Upper lobe of left lung (tissue), 6 donors: ENCODE measurements at regions not wholly inside any gene's neighbourhood (a gene's known extent, or its start where the extent isn't known, plus 50 kb on each side); places are given as distances from the start of the nearest gene placed in this dataset.

Source experiments
- ATAC-seq, 2 donors: fragments of 200-7000 bp; cut with Tn5 transposase; one replicate each; pipeline ENCODE4 v1.9.1; 2022; ENCODE audit warnings: mild to moderate bottlenecking in 2 of 2, moderate library complexity in 2 of 2; ENCODE audit not compliant: low FRiP score in 2 of 2
- DNase-seq, 2 donors: peaks; one replicate each; pipeline ENCODE4 v3.0.0-alpha.2; 2019 to 2020
- H3K27ac ChIP-seq, 4 donors: fragments of 200-600 bp; sonication (generic); one replicate each; pipeline ENCODE4 v1.5.1; 2016 to 2019
- H3K27me3 ChIP-seq, 4 donors: fragments of 200-600 bp; sonication (generic); one replicate each; pipeline ENCODE4 v1.5.1; 2017 to 2019
- H3K36me3 ChIP-seq, 4 donors: fragments of 200-600 bp; sonication (generic); one replicate each; pipeline ENCODE4 v1.5.1; 2016 to 2019
- H3K4me1 ChIP-seq, 4 donors: fragments of 200-600 bp; sonication (generic); one replicate each; pipeline ENCODE4 v1.5.1; 2018 to 2019
- H3K4me3 ChIP-seq, 4 donors: fragments of 200-600 bp; sonication (generic); one replicate each; pipeline ENCODE4 v1.5.1; 2017 to 2019; ENCODE audit warnings: mild to moderate bottlenecking in 2 of 4, moderate library complexity in 1 of 4
- H3K9me3 ChIP-seq, 4 donors: fragments of 200-600 bp; sonication (generic); one replicate each; pipeline ENCODE4 v1.5.1; 2018 to 2019
- EP300 ChIP-seq, 4 donors: sonication (generic); formaldehyde crosslinking; IDR thresholded peaks; one replicate each; pipeline ENCODE4 v1.5.1; 2017; ENCODE audit warnings: antibody characterized with exemption in 4 of 4, control low read depth in 2 of 4
- POLR2A ChIP-seq, 4 donors: fragments of 450-650 bp; IDR thresholded peaks; one replicate each; pipeline ENCODE4 v1.5.1; 2016 to 2017; ENCODE audit warnings: antibody characterized with exemption in 4 of 4, mild to moderate bottlenecking in 2 of 4
- POLR2AphosphoS5 ChIP-seq, 2 donors: sonication (generic); formaldehyde crosslinking; IDR thresholded peaks; one replicate each; pipeline ENCODE4 v1.5.1; 2017; ENCODE audit warnings: antibody characterized with exemption in 2 of 2
- whole genome bisulfite sequencing, 2 donors: methylation state at CpG; one replicate each; pipeline ENCODE4 v1.1.5; 2017 to 2018; 5-methylcytosine and 5-hydroxymethylcytosine counted together
- TF ChIP-seq, protein P1 (sequence below), 6 experiments: fragments of 450-650 bp in 4 of 6; fragments of 200-600 bp in 2 of 6; sonication (generic) in 2 of 6; IDR thresholded peaks; one replicate each; pipeline ENCODE4 v1.5.1; 2016 to 2019; ENCODE audit warnings: antibody characterized with exemption in 6 of 6
- donor health status: DM: no; HTN: no; CAD: no; lungs with moderate emphysema.
- donor health status: DM: no; HTN: yes; CAD: no; lungs with severe emphysema.

DNA sequence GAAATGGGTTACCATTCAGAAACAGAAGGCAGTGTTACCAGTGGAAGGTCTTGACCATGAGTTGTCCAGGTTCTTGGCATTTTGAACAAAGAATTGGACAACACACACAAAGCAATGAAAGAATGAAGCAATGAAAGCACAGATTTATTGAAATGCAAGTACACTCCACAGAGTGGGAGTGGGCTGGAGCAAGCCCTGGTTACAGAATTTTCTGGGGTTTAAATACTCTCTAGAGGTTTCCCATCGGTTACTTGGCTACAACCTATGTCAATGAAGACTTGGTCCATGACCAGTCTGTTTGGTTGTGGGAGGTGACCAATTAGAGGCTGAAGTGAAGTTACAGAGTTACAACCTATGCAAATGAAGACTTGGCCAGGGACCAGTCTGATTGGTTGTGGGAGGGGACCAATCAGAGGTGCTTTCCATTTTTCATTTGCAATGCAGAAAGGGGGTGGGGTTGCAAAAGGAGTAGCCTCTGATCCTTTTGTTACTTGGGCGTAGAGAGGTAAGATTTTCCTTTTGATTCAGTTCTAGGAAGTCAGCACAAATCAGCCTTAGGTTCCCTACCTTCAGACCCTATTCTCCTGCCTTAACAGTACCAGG lies 71.7 kb upstream of the SPRY4 start:
- Histone ChIP-seq H3K4me3 (no peak overlapping the region), H3K27ac (no peak overlapping the region), H3K4me1 (no peaks in the 10 kb centered on the region), H3K27me3 (no peaks in the 10 kb centered on the region), H3K9me3 (peaks cover 0 to 13% (median 9%) of the 10 kb centered on the region in 4 donors), H3K36me3 (no peaks in the 10 kb centered on the region)
- WGBS, 2 donors, result 87 to 97% methylated on average over 2 of the region's 2 CpGs
- TF ChIP-seq EP300 (IDR thresholded peaks at IDR 0.05) (no peak), POLR2A (IDR thresholded peaks at IDR 0.05) (no peak), POLR2AphosphoS5 (IDR thresholded peaks at IDR 0.05) (no peak)
- TF ChIP-seq, protein P1, sequence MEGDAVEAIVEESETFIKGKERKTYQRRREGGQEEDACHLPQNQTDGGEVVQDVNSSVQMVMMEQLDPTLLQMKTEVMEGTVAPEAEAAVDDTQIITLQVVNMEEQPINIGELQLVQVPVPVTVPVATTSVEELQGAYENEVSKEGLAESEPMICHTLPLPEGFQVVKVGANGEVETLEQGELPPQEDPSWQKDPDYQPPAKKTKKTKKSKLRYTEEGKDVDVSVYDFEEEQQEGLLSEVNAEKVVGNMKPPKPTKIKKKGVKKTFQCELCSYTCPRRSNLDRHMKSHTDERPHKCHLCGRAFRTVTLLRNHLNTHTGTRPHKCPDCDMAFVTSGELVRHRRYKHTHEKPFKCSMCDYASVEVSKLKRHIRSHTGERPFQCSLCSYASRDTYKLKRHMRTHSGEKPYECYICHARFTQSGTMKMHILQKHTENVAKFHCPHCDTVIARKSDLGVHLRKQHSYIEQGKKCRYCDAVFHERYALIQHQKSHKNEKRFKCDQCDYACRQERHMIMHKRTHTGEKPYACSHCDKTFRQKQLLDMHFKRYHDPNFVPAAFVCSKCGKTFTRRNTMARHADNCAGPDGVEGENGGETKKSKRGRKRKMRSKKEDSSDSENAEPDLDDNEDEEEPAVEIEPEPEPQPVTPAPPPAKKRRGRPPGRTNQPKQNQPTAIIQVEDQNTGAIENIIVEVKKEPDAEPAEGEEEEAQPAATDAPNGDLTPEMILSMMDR (IDR thresholded peaks at IDR 0.05), result no peak
- DNase-seq, result no peak
- no peak for ATAC-seq

DNA sequence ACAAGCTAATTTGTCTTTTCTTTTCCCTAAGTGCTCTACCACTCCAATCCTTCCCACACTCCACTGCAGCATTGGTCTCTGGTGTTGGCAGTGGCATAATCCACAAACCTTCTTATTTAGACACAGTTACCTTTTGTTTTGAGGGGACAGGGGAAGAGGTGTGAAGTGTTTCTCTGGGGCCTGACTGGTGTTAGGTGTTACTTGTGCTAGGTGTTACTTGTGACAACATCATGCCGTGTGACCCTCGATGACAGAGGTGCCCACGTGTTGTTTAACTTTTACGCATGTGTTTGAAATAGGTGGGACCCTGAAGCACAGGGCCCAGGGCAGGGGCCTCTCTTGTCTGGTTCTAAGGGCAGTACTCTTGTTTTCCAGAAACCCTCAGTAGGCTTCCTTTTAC lies 70.5 kb upstream of the SPRY4 start:
- peaks cover 0 to 13% (median 9%) of the 10 kb centered on the region in 4 donors for H3K9me3 ChIP-seq
- peaks cover 3 to 10% (median 5%) of the 10 kb centered on the region in 4 donors for H3K4me1 ChIP-seq
- WGBS, 2 donors, result 86 to 87% methylated on average over 4 of the region's 4 CpGs
- DNase-seq (no peak), ATAC-seq (no peak)
- H3K27me3 ChIP-seq, result no peaks in the 10 kb centered on the region
- H3K27ac ChIP-seq, result no peak overlapping the region
- no peak overlapping the region for H3K4me3 ChIP-seq
- TF ChIP-seq, protein P1 (IDR thresholded peaks at IDR 0.05), result no peak
- TF ChIP-seq EP300 (IDR thresholded peaks at IDR 0.05), result no peak
- TF ChIP-seq POLR2A (IDR thresholded peaks at IDR 0.05), result no peak
- no peak for TF ChIP-seq POLR2AphosphoS5 (IDR thresholded peaks at IDR 0.05)
- H3K36me3 ChIP-seq, result no peaks in the 10 kb centered on the region

DNA sequence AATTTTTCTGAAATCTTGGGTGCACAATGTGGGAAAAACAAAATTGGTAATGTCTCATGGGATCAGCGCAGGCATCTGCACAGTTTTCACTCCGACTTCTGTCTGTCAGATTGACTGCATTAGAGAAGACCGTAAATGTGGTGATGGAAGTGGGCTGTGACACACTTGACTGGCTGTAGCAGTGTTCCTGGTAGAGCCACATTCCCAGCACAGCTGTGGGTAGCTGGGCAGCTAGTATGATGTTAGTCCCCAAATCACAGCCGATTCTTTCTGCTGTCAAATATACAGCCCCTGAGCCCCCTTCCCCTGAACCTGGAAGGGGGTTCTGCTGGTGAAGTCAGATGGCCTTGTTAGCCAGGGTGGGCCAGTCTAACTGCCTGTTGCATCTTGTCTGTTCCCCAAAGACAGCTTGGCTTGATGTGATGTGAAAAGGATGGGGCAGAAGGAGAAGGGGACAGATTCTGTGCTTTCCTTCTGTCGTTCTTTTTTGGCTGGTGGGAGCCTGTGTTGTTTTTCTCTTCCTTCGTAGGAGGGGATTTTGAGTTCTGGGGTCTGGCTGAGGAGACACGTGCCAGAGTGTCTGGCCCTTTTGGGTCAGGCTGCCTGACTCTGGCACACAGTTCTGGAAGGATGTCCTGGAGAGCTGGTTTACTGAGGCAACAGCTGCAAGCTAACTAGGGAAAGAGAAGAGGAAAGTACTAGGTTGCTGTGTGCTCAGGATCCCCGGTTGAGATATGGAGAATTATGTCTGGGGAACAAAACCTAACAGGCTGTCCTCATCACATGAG lies 66.4 kb upstream of the SPRY4 start:
- no peak for DNase-seq

DNA sequence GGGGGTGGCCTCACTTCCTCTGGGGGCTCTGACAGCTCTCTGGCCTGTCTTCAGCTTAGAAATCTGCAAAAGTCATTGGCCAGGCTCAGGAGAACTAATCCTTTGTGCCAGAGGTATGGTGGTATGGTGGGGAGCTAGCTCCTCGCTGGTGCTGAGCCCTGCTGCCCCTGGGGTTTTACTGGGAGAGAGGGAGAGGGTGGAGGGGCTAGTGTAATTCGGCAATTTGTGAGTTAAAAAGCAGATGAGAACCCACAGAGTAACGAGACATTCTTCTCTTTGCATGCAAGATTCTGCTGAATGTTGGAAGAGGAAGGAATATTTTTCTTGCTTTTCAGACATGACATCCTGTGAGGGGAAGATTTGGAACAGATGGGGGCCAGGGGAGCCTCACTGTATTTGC lies 65.5 kb upstream of the SPRY4 start:
- WGBS, 2 donors, result 11 to 28% methylated on average over 3 of the region's 3 CpGs

More for the DNA sequence above, 66.4 kb upstream of the SPRY4 start:
- peaks cover 28 to 40% (median 35%) of the 10 kb centered on the region in 4 donors for H3K4me1 ChIP-seq
- no peaks in the 10 kb centered on the region for H3K36me3 ChIP-seq
- 82 to 86% methylated on average over 8 of the region's 8 CpGs for WGBS, 2 donors
- H3K27me3 ChIP-seq, result no peaks in the 10 kb centered on the region
- ATAC-seq, result no peak
- H3K9me3 ChIP-seq, result peaks cover 0 to 7% (median 2%) of the 10 kb centered on the region in 4 donors
- H3K4me3 ChIP-seq, result no peak overlapping the region
- peak overlapping the region in 2 of 4 donors; percentile 19 to 74 for H3K27ac ChIP-seq
- TF ChIP-seq POLR2A (IDR thresholded peaks at IDR 0.05), result no peak
- no peak for TF ChIP-seq POLR2AphosphoS5 (IDR thresholded peaks at IDR 0.05)
- TF ChIP-seq EP300 (IDR thresholded peaks at IDR 0.05), result no peak
- TF ChIP-seq, protein P1 (IDR thresholded peaks at IDR 0.05), result no peak

More for the DNA sequence above, 65.5 kb upstream of the SPRY4 start:
- Histone ChIP-seq H3K4me1 (peaks cover 28 to 42% (median 38%) of the 10 kb centered on the region in 4 donors), H3K4me3 (no peak overlapping the region), H3K9me3 (no peaks in the 10 kb centered on the region), H3K36me3 (no peaks in the 10 kb centered on the region), H3K27ac (peak overlapping the region in 3 of 4 donors; percentile 56 to 74 (median 69)), H3K27me3 (no peaks in the 10 kb centered on the region)
- TF ChIP-seq, protein P1 (IDR thresholded peaks at IDR 0.05), result no peak
- TF ChIP-seq POLR2AphosphoS5 (IDR thresholded peaks at IDR 0.05) (no peak), POLR2A (IDR thresholded peaks at IDR 0.05) (no peak), EP300 (IDR thresholded peaks at IDR 0.05) (no peak)
- no peak for ATAC-seq
- no peak for DNase-seq
